Fibroblast of gingiva (primary cell): ENCODE measurements at regions not wholly inside any gene's neighbourhood (a gene's known extent, or its start where the extent isn't known, plus 50 kb on each side); places are given as distances from the start of the nearest gene placed in this dataset.

Source experiments
- DNase-seq: peaks from one replicate; pipeline ENCODE4 v3.0.0-alpha.2; 2011; ENCODE audit warnings: low read depth

DNA sequence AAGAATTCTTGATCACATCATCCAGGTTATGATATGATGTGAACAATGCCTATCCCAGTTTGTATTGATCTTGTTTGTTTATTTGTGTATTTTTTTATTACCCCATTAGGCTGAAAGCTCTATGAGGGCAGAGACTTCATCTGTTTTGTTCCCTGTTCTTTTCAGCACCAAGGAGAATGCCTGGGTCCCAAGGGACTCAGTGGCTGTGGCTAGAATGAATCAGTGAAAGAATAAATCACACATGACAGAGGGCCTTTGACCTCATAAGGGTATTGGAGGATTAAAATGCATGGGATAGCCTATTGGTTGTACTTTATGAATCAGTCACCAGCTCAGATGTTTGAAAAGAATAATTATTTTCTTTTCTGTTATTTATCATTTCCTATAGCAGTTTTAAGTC is 292.2 kb downstream of the GAS1 start:
- DNase-seq = no peak

DNA sequence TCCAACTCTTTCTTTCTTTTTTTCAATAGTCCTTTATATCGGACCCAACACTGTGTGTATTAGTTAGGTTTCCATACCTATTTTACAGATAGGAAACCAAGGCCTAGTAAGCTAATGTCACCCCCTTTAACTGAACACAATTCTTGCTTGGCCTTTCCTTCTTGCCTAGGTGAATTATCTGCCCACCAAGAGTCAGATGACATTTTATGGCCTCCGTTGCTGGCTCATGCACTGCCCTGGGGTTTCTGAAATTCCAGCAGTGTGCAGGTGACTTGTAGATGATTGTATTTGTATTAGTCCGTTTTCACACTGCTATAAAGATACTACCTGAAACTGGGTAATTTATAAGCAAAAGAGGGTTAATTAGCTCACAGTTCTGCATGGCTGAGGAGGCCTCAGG is 293.8 kb downstream of the GAS1 start:
- no peak for DNase-seq

DNA sequence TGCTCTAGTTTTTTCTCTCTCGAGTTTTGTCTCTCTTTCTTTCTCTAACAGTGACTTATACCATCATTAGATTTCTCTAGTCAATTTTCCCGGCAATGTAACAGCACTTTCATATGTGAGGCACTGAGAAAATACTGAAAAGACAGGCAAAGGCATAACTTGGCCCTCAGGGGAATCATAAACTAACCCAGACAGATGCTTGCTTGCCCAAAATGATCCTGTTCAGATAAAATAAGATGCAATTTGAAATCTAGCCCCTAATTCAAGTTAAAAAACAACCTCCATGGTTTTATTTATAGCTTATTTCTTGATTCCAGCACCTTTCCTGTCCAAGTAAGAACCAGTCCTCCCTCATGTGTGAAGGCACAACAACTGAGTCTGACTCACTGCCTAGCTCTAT is 294.6 kb downstream of the GAS1 start:
- DNase-seq = no peak

DNA sequence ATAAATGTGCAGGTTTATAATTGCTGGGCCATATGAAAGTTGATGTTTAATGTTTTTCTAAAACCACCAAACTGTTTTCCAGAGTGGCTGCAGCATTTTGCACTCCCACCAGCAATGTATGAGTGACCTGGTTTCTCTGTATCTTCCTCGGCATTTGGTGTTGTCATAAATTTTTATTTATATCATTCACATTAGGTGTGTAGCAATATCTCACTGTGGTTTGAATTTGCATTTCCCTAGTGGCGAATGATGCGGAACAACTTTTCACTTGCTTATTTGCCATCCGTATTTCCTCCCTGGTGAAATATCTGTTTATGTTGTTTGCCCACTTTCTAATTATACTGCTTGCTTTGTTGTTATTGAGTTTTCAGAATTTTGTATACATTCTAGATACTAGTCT is 295.7 kb upstream of the TUT7 start:
- no peak for DNase-seq

- DNase-seq = no peak
These were observed 294.6 kb upstream of the TUT7 start for GRCh38 chr9:86648828-86649170.

- DNase-seq = no peak
These were observed 294.1 kb upstream of the TUT7 start for GRCh38 chr9:86648156-86648827.

DNA sequence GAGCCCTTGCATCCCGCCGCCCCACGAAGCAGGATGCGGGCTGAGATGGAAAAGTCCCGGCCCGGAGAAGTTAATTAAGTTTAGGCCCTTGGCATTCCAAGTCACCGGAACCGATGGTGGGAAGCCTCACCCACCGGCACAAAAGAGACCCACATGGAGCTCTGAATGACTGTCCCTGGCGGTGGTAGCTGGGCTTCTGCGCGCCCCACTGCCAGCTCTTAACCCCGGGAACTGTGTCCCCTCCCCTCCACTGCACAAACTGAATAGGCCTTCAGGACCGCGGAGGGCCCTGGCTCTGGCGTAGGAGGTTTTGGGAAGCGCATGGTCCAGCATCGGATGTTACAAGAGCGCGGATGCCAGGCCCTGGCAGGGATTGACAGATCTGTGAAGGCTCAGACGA is 291.1 kb upstream of the TUT7 start:
- DNase-seq = no peak

DNA sequence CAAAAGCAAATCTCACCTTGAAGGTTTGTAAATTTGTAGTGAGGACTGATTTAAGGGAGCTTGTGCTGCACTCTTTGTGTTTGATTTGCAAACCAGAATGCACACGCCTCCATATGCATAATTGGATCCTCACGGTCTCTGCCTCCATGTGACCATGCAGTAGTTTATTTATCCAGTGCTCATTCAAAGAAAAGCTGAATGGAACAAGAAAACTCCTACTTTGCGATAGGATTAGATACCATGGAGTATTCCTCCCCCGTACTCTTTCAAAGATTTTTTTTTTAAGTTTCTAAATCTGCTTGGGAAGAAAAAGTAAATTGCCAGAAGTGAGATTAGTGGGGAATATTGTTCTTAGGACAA is 290.4 kb upstream of the TUT7 start:
- DNase-seq = no peak

DNA sequence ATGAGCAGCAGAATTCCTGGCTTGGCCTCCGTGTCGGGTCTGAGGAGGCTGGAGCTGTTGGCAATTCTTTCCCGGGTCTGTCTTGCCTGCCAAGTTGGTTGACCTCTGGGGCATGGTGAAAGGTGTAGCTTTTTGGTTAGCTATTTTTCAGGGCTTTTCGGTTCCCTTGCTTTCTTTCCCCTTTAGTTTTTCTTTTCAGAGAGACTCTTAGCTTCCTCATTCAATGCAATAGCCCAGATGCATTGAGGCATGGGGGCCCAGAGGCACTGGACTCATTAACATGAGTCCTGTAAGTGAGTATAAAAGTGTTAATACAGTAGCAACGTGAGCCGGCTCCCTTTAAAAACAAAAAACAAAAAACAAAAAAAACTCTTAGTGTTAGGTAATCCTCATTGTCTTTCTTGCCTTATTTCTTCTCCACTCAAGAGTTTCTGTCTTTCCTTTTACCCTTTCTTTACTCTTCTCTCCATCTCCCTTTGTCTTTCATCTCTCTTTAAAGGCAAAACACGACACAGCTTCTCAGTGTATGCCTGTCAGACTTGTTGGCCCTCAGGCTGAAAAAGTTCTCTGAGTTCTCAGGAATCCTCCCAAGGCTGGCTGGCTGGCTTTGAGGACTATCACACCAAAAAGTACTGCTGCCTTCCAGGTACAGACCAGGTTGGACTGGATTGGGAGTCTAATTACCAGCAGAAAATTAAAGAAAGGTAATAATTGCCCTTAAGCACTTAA is 289.9 kb upstream of the TUT7 start:
- no peak for DNase-seq

GRCh38 chr9:86642721-86643120 is 288.5 kb upstream of the TUT7 start:
- DNase-seq = no peak

- DNase-seq = no peak
These were observed 287.8 kb upstream of the TUT7 start for GRCh38 chr9:86641970-86642369.

GRCh38 chr9:86639899-86640379 is 285.7 kb upstream of the TUT7 start:
- DNase-seq = no peak

GRCh38 chr9:86639287-86639686 is 285.1 kb upstream of the TUT7 start:
- no peak for DNase-seq

GRCh38 chr9:86638109-86638508 is 283.9 kb upstream of the TUT7 start:
- no peak for DNase-seq

DNA sequence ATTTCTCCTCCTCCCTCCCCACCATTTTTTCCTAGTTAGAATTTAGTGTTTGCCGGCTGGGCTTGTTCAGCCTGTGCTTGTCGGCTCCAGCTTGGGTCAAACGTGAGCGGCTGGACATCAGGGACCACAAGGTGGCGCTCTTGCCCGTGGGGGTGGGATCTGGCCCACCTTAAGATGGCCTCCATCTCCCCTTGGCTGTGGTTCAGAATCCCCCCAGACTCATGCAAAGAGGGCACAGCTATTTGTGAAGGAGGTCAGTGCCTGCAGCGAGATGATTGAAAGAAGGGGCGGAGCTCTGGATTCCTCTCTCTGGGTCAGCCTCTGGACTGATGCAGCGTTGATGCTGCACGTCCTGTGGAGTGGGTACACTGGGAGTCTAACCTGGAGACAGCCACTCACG is 283.3 kb upstream of the TUT7 start:
- DNase-seq = peak; percentile 41

GRCh38 chr9:86636519-86636918 is 282.3 kb upstream of the TUT7 start:
- DNase-seq = no peak

DNA sequence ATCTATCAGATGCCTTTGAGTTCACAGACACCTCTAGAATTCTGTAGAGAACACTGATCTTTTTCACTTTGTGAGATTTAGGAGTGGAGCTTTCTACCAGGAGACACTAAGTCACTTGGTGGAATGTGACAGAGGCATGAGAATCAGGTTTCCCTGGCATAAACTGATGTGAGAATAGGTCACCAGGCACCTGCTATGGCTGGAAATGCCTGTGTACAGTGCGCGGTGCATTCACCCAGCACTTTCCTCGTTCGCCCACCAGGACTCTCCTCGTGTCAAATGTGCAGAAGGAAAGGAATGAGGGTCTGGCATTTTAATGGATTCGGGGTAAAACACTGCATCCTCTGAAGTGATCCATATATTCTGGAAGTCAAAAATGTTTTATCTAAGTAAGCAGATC is 281.8 kb upstream of the TUT7 start:
- no peak for DNase-seq

GRCh38 chr9:86634501-86634900 is 280.3 kb upstream of the TUT7 start:
- no peak for DNase-seq

GRCh38 chr9:86633945-86634344 is 279.7 kb upstream of the TUT7 start:
- DNase-seq = no peak

- DNase-seq = no peak
These were observed 278.3 kb upstream of the TUT7 start for GRCh38 chr9:86632537-86632936.

DNA sequence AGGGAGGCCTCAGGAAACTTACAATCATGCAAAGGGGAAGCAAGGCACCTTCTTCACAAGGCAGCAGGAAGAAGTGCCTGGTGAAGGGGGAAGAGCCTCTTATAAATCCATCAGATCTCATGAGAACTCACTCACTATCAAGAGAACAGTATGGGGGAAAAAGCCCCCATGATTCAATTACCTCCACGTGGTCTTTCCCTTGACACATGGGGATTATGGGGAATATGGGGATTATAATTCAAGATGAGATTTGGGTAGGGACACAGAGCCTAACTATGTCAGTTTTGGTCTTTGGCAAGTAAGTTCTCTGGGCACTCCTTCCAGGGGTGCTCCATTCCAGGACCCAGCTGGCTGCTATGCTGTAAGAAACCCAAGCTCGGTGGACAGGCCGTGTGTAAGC is 275.3 kb upstream of the TUT7 start:
- no peak for DNase-seq

DNA sequence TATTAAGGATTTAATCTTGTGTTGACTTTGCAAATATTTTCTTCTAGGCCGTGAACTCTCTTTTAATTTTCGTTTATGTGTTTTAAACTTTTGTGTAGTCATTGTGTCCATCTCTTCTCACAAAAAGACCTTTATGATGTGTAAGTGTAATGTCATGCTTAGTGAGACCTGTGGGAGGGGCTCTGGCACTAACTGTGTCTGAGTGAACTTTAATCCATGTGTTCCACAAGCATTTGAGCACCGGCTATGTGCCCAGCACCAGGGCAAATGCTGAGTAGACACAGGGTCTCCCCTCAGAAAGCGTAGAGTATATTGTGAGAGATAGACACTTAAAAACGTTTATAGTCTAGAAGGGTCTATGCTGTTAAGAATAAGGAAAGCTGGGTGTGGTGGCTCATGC is 272.6 kb upstream of the TUT7 start:
- DNase-seq = no peak

GRCh38 chr9:86624630-86625029 is 270.4 kb upstream of the TUT7 start:
- DNase-seq = no peak
